CD4-positive, alpha-beta T cell treated with Interleukin-12 subunit alpha and Interleukin-12 subunit beta, for 1 hour (primary cell): ENCODE measurements at regions not wholly inside any gene's neighbourhood (a gene's known extent, or its start where the extent isn't known, plus 50 kb on each side); places are given as distances from the start of the nearest gene placed in this dataset.

ENCODE experiments used
- DNase-seq: peaks from one replicate; pipeline ENCODE4 v3.0.0-alpha.2; 2020

- DNase-seq: no peak
Observed at GRCh38 chrX:10749113-10749512, 128.7 kb upstream of the MID1 start.

GRCh38 chrX:10750581-10750980 lies 130.2 kb upstream of the MID1 start:
- DNase-seq: no peak

GRCh38 chrX:10753116-10753515 lies 132.7 kb upstream of the MID1 start:
- DNase-seq: no peak

GRCh38 chrX:10754445-10754844 lies 134.1 kb upstream of the MID1 start:
- DNase-seq: no peak

- DNase-seq: no peak
Observed at GRCh38 chrX:10755439-10756334, 135.3 kb upstream of the MID1 start.

- DNase-seq: no peak
Observed at GRCh38 chrX:10756441-10756840, 136.1 kb upstream of the MID1 start.

- no peak for DNase-seq
Observed at GRCh38 chrX:10759141-10759799, 138.9 kb upstream of the MID1 start.

GRCh38 chrX:10761447-10761846 lies 141.1 kb upstream of the MID1 start:
- DNase-seq: no peak

- peak; percentile 1 for DNase-seq
Observed at GRCh38 chrX:10769195-10769594, 148.8 kb upstream of the MID1 start.

- no peak for DNase-seq
Observed at GRCh38 chrX:10769696-10770619, 149.6 kb upstream of the MID1 start.

GRCh38 chrX:10773318-10773717 lies 152.9 kb upstream of the MID1 start:
- no peak for DNase-seq

GRCh38 chrX:10781847-10782530 lies 161.6 kb upstream of the MID1 start:
- no peak for DNase-seq

GRCh38 chrX:10783451-10783995 lies 163.1 kb upstream of the MID1 start:
- DNase-seq: no peak

- DNase-seq: no peak
Observed at GRCh38 chrX:10787264-10787663, 166.9 kb upstream of the MID1 start.

- no peak for DNase-seq
Observed at GRCh38 chrX:10794203-10794630, 173.8 kb upstream of the MID1 start.

GRCh38 chrX:10795721-10796120 lies 175.3 kb upstream of the MID1 start:
- no peak for DNase-seq

- DNase-seq: no peak
Observed at GRCh38 chrX:10797466-10797865, 177.1 kb upstream of the MID1 start.

GRCh38 chrX:10798041-10798440 lies 177.7 kb upstream of the MID1 start:
- DNase-seq: no peak

GRCh38 chrX:10800796-10801195 lies 180.4 kb upstream of the MID1 start:
- DNase-seq: no peak

GRCh38 chrX:10811111-10811510 lies 190.7 kb upstream of the MID1 start:
- no peak for DNase-seq

GRCh38 chrX:10813761-10814160 lies 193.4 kb upstream of the MID1 start:
- no peak for DNase-seq

GRCh38 chrX:10818651-10819050 lies 198.3 kb upstream of the MID1 start:
- no peak for DNase-seq
